Epidermal melanocyte (primary cell): ENCODE measurements at regions not wholly inside any gene's neighbourhood (a gene's known extent, or its start where the extent isn't known, plus 50 kb on each side); places are given as distances from the start of the nearest gene placed in this dataset.

Experiments used
- DNase-seq: peaks from one replicate; pipeline ENCODE4 v3.0.0; 2011; ENCODE audit warnings: low spot score; ENCODE audit not compliant: insufficient read length

GRCh38 chr3:106589311-106589942, 720.6 kb upstream of the CBLB start:
- no peak for DNase-seq

DNA sequence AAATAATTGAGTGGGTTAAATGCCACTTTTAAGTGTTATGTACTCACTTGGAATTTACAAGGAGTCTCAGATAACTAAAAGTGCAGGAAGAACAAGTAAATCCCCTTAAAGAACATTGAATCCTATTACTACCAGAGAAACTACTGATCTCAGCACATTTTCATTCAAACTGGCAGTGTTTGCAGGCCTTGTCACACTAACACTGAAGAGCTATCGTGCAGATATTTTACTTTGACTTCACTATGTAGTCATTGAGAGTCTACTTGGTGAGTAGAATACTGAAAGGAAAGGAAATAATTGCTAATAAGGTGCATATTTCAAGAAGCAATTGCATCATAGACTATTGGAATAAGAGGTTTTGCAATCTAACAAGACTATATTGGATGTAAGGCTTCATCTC, 721.4 kb upstream of the CBLB start:
- no peak for DNase-seq

DNA sequence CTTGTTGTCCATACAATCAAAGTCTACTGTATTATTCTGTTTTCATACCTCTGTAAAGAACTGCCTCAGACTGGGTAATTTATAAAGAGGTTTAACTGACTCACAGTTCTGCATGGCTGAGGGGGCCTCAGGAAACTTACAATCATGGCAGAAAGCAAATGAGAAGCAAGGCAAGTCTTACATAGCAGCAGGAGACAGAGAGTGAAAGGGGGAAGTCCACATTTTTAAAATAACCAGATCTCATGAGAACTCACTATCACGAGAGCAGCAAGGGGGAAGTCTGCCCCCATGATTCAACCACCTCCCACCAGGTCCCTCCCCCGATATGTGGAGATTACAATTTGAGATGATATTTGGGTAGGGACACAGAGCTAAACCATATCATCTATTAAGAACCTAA, 724.6 kb upstream of the CBLB start:
- DNase-seq: no peak

- DNase-seq: peak; percentile 21
Observed at GRCh38 chr3:106609666-106610301, 741.0 kb upstream of the CBLB start.

GRCh38 chr3:106610362-106610959, 741.6 kb upstream of the CBLB start:
- DNase-seq: no peak

GRCh38 chr3:106611116-106611515, 742.3 kb upstream of the CBLB start:
- no peak for DNase-seq

- no peak for DNase-seq
Observed at GRCh38 chr3:106611841-106612240, 743.0 kb upstream of the CBLB start.

- DNase-seq: no peak
Observed at GRCh38 chr3:106616556-106616955, 747.7 kb upstream of the CBLB start.

DNA sequence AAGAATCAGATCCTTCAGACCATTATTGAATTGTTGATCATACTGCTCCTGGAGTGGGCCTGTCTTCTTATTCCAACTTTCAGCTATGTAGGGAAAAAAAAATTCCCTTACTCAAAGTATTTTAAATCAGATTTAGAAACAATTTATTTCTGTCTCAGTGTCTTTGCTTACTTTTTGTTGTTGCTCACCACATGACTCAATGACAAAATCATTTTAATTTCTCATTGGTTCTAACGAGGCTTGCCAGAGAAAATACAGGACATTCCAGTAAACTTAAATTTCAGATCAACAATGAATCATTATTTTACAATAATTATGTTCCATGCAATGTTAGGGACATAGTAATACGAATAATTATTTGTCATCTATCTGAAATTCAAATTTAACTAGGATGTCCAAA, 748.5 kb upstream of the CBLB start:
- no peak for DNase-seq

GRCh38 chr3:106620646-106621045, 751.8 kb upstream of the CBLB start:
- DNase-seq: no peak

DNA sequence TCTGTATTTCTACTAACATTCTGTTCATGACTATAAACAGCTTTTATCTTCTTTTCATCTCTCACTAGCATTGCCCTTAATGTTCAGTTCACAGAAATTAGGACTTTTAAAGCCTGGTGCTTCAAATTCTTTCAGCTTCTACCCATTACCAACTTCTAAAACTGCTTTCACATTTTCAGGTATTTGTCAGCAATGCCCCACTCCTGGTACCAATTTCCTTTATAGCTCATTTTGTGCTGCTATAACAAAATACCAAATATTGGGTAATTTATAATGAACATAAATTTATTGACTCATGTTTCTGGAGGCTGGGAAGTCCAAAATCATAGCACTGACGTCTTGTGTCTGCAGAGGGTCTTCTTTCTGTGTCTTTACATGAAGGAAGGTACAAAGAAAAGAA, 753.1 kb upstream of the CCDC54 start:
- no peak for DNase-seq

DNA sequence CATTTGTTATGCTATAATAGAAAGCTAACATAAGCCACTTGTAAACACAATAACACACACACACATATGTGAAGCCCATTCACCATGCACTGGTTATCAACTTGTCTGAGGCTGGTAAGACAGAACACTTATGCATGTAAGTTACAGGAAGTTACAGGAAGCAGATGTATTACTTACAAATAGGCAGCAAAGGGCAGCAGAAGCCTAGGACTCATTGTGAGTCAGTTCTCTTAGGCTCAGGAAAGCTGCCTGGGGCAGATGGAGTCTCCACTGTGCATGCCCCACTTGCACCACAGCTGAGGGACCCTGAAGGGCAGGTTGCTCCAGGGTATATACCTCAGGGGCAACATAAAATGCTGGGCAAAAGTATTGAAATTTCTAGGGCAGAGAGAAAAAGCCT, 748.8 kb upstream of the CCDC54 start:
- DNase-seq: no peak

GRCh38 chr3:106629215-106629832, 747.9 kb upstream of the CCDC54 start:
- DNase-seq: no peak

- DNase-seq: no peak
Observed at GRCh38 chr3:106631373-106632108, 745.7 kb upstream of the CCDC54 start.

DNA sequence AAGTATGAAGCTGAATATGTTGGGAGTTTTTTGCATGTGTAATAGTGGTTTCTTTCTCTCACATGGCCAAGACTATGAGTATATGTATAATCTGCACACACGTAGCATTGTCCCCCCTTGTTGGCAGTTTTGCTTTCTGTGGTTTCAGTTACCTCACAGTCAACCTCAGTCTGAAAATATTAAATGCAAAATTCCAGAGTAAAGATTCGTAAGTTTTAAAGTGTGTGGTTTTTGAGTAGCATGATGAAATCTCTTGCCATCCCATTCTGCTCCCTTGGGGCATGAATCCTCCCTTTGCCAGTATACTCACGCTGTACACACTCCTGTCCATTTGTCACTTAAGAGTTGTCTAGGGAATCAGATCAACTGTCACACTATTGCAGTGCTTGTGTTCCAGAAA, 742.0 kb upstream of the CCDC54 start:
- no peak for DNase-seq

DNA sequence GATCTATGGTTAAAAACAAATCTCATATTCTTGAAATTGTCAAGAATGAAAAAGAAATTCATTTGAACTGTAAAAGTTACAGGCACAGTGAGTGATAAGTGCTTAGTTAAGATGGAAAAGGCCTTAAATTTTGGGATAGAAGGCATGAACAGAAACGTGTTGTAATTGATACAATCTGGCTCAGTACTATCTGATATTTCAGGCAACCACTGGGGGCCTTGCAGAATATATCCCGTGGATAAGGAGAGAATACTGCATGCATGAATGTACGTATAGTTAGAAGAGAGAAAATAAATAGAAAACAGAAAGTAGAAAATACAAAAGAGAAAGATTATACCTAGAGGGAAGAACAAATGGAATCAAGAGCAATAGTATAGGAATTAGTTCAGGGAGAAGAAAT, 741.4 kb upstream of the CCDC54 start:
- DNase-seq: no peak

- no peak for DNase-seq
Observed at GRCh38 chr3:106640353-106640752, 736.9 kb upstream of the CCDC54 start.

DNA sequence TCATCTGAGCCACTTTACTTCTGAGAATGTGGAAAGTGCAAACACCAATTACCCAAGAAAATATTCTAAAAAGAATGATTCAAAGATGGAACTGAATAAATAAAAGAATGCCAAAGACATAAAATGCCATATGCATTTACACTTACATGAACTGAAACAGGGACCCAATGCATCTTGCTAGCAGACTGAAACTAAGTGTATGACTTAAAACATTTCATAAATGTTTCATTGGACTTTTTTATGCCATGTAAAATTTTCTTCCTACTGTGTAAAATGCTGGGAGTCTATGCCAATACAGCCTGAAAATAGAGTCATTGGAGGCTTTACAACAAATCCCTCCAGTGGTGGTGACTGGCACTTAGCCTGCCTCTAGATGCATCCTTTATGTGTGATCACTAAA, 735.1 kb upstream of the CCDC54 start:
- DNase-seq: no peak

DNA sequence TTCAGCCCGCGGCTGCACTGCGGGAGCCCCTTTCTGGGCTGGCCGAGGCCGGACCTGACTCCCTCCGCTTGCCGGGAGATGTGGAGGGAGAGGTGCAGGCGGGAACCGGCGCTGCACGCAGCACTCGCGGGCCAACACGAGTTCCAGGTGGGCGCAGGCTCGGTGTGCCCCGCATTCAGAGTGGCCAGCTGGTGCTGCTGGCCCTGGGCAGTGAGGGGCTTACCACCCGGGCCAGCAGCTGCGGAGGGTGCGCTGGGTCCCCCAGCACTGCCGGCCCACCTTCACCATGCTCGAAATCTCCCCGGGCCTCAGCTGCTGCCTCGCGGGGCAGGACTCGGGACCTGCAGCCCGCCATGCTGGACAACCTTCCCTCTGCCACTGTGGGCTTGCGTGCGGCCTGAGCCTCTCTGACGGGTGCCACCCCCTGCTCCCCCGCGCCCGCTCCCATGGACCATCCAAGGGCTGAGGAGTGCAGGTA, 733.5 kb upstream of the CCDC54 start:
- no peak for DNase-seq

DNA sequence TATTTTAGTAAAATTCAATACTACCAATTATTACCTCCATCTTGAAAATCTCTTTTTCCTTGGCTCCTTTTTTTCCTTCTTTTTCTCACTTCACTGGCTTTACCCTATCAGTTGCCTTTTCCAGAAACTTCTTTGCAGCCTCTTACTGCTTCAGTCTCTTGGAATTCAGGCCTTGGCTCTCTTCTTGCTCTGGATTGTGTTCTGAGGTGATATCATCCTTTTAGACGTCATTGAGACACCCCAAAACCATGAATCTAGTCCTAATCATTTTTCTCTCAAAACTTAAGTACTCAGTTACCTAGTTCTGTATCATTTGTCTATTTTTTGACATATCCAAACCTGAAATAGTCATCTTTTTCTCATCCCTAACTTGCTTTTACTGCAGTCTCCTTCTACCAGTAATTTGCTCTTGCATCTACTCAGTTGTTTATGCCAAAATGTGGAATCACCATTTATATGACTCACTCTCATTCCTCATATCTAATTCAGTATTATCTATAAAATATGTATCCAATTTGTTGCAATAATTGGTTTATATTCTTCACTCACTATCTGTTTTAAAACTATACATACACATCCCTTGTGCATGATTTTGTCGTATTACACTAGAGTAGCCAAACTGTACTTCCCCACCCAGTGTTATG, 703.2 kb upstream of the CCDC54 start:
- no peak for DNase-seq

- no peak for DNase-seq
Observed at GRCh38 chr3:106675451-106675850, 701.8 kb upstream of the CCDC54 start.
